ENCODE measurements at regions not wholly inside any gene's neighbourhood (a gene's known extent, or its start where the extent isn't known, plus 50 kb on each side); places are given as distances from the start of the nearest gene placed in this dataset.

GRCh38 chr12:98408681-98409080 is 106.7 kb upstream of the TMPO start:
- no peak for DNase-seq

GRCh38 chr12:98409548-98409947 is 105.8 kb upstream of the TMPO start:
- no peak for DNase-seq

- DNase-seq: no peak
Measured at GRCh38 chr12:98410356-98410755, 105.0 kb upstream of the TMPO start.

- peak; percentile 8 for DNase-seq
Measured at GRCh38 chr12:98416845-98417244, 98.5 kb upstream of the TMPO start.

- no peak for DNase-seq
Measured at GRCh38 chr12:98417266-98417665, 98.1 kb upstream of the TMPO start.

- no peak for DNase-seq
Measured at GRCh38 chr12:98418357-98419075, 96.9 kb upstream of the TMPO start.

- DNase-seq: no peak
Measured at GRCh38 chr12:98419081-98419794, 96.2 kb upstream of the TMPO start.

- DNase-seq: no peak
Measured at GRCh38 chr12:98419795-98420404, 95.5 kb upstream of the TMPO start.

GRCh38 chr12:98420461-98420860 is 94.9 kb upstream of the TMPO start:
- no peak for DNase-seq

GRCh38 chr12:98421316-98421715 is 94.1 kb upstream of the TMPO start:
- DNase-seq: no peak

GRCh38 chr12:98422359-98422758 is 93.0 kb upstream of the TMPO start:
- DNase-seq: no peak

- peak; percentile 13 for DNase-seq
Measured at GRCh38 chr12:98422812-98423211, 92.6 kb upstream of the TMPO start.

GRCh38 chr12:98423963-98424362 is 91.4 kb upstream of the TMPO start:
- DNase-seq: no peak

- DNase-seq: peak; percentile 40
Measured at GRCh38 chr12:98424726-98425401, 90.5 kb upstream of the TMPO start.

GRCh38 chr12:98425859-98426258 is 89.5 kb upstream of the TMPO start:
- no peak for DNase-seq

- no peak for DNase-seq
Measured at GRCh38 chr12:98431089-98431488, 84.3 kb upstream of the TMPO start.

GRCh38 chr12:98437166-98437565 is 78.2 kb upstream of the TMPO start:
- DNase-seq: no peak

GRCh38 chr12:98437806-98438595 is 77.4 kb upstream of the TMPO start:
- DNase-seq: no peak

- DNase-seq: no peak
Measured at GRCh38 chr12:98438656-98439230, 76.6 kb upstream of the TMPO start.

- DNase-seq: no peak
Measured at GRCh38 chr12:98439471-98439951, 75.9 kb upstream of the TMPO start.

GRCh38 chr12:98439981-98440581 is 75.3 kb upstream of the TMPO start:
- DNase-seq: no peak

- DNase-seq: no peak
Measured at GRCh38 chr12:98446060-98446459, 69.3 kb upstream of the TMPO start.
